Type B pancreatic cell (in vitro differentiated cells): ENCODE measurements at regions not wholly inside any gene's neighbourhood (a gene's known extent, or its start where the extent isn't known, plus 50 kb on each side); places are given as distances from the start of the nearest gene placed in this dataset.

Experiments used
- DNase-seq: peaks from one replicate; pipeline ENCODE4 v3.0.0; 2021; ENCODE audit warnings: mixed read lengths; ENCODE audit not compliant: unreplicated experiment; ENCODE audit errors: extremely low spot score
- H3K27ac Mint-ChIP-seq: 2 replicates; pipeline ENCODE4 v1.8.0; 2021; ENCODE audit warnings: mild to moderate bottlenecking, mixed read lengths
- H3K27me3 Mint-ChIP-seq: 2 replicates; pipeline ENCODE4 v1.8.0; 2021; ENCODE audit warnings: mixed read lengths
- H3K36me3 Mint-ChIP-seq: 2 replicates; pipeline ENCODE4 v1.8.0; 2021; ENCODE audit warnings: mixed read lengths
- H3K4me1 Mint-ChIP-seq: one replicate; pipeline ENCODE4 v1.8.0; 2021; ENCODE audit warnings: mixed read lengths; ENCODE audit not compliant: unreplicated experiment
- H3K4me3 Mint-ChIP-seq: 2 replicates; pipeline ENCODE4 v1.8.0; 2021; ENCODE audit warnings: mild to moderate bottlenecking, mixed read lengths
- H3K9me3 Mint-ChIP-seq: 2 replicates; pipeline ENCODE4 v1.8.0; 2021; ENCODE audit warnings: mixed read lengths
- CTCF ChIP-seq: fragments of 200-600 bp; sonication (generic); conservative IDR thresholded peaks from 2 replicates; pipeline ENCODE4 v1.5.0; 2021; ENCODE audit warnings: antibody characterized with exemption, mild to moderate bottlenecking

GRCh38 chr15:46251903-46252302 is 617.1 kb downstream of the SQOR start:
- H3K9me3 Mint-ChIP-seq, result no peaks in the 10 kb centered on the region
- H3K36me3 Mint-ChIP-seq, result no peaks in the 10 kb centered on the region
- H3K27me3 Mint-ChIP-seq, result no peaks in the 10 kb centered on the region
- no peak overlapping the region for H3K27ac Mint-ChIP-seq
- DNase-seq, result no peak
- no peak overlapping the region for H3K4me3 Mint-ChIP-seq
- H3K4me1 Mint-ChIP-seq, result no peaks in the 10 kb centered on the region
- no peak for TF ChIP-seq CTCF

- TF ChIP-seq CTCF, result no peak
- H3K9me3 Mint-ChIP-seq, result peaks cover 4% of the 10 kb centered on the region
Observed at GRCh38 chr15:46258056-46258455, 623.2 kb downstream of the SQOR start.

GRCh38 chr15:46260937-46261336 is 626.1 kb downstream of the SQOR start:
- Mint-ChIP-seq H3K4me3 (no peak overlapping the region), H3K9me3 (peaks cover 4% of the 10 kb centered on the region), H3K27me3 (no peaks in the 10 kb centered on the region)

More at GRCh38 chr15:46258056-46258455, 623.2 kb downstream of the SQOR start:
- Mint-ChIP-seq H3K4me1 (no peaks in the 10 kb centered on the region), H3K27me3 (no peaks in the 10 kb centered on the region), H3K27ac (no peak overlapping the region), H3K4me3 (no peak overlapping the region), H3K36me3 (no peaks in the 10 kb centered on the region)
- no peak for DNase-seq

GRCh38 chr15:46265664-46266347 is 631.0 kb downstream of the SQOR start:
- Mint-ChIP-seq H3K4me3 (no peak overlapping the region), H3K36me3 (no peaks in the 10 kb centered on the region), H3K27ac (no peak overlapping the region), H3K9me3 (no peaks in the 10 kb centered on the region), H3K27me3 (no peaks in the 10 kb centered on the region), H3K4me1 (no peaks in the 10 kb centered on the region)
- DNase-seq, result no peak
- TF ChIP-seq CTCF, result no peak

More at GRCh38 chr15:46260937-46261336, 626.1 kb downstream of the SQOR start:
- no peak for DNase-seq
- H3K27ac Mint-ChIP-seq, result no peak overlapping the region
- no peaks in the 10 kb centered on the region for H3K4me1 Mint-ChIP-seq
- no peaks in the 10 kb centered on the region for H3K36me3 Mint-ChIP-seq
- TF ChIP-seq CTCF, result no peak

- Mint-ChIP-seq H3K27me3 (no peaks in the 10 kb centered on the region), H3K4me3 (no peak overlapping the region), H3K27ac (no peak overlapping the region), H3K36me3 (no peaks in the 10 kb centered on the region), H3K4me1 (no peaks in the 10 kb centered on the region), H3K9me3 (no peaks in the 10 kb centered on the region)
- no peak for DNase-seq
- TF ChIP-seq CTCF, result no peak
Observed at GRCh38 chr15:46266661-46267060, 631.8 kb downstream of the SQOR start.
